HG03565 (cell line): ENCODE measurements at regions not wholly inside any gene's neighbourhood (a gene's known extent, or its start where the extent isn't known, plus 50 kb on each side); places are given as distances from the start of the nearest gene placed in this dataset.

ENCODE experiments used
- ATAC-seq: cut with Tn5 transposase; IDR thresholded peaks from one replicate; pipeline ENCODE4 v1.9.1; 2021; ENCODE audit warnings: mild to moderate bottlenecking, moderate library complexity; ENCODE audit not compliant: unreplicated experiment

DNA sequence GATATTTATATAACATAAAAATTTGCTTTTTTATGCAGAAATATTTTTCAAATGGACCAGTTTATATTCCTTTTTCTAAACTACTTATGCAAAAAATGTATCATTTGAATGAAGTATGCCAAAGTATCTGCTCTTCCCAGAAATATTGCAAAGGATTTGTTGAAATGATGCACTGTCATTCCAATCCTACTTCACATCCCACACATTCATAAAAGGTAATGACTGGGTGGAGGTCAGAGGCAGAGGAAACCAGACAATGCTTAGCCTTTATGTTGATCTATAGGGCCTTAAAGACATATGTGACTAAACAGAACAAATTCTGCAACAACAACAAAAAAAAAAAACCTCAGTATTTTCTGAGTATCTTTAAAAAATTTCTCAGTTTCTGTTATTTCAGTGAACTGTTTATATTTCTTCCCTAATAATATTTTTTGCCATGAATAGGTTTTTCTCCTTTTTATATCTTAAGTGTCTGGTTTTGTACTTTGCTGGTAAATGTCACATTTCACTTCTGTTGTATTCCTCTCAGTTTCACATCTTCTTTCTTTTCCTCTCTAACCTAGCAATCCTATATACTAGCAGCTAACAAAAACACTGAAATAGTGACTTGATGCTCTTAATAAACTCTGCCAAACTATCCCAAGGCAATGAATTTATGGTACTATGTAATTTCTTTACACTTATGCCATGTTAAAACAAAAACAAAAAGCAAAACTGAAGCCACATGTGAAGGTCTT, 374.1 kb downstream of the BCKDHB start:
- ATAC-seq: peak; percentile 58

DNA sequence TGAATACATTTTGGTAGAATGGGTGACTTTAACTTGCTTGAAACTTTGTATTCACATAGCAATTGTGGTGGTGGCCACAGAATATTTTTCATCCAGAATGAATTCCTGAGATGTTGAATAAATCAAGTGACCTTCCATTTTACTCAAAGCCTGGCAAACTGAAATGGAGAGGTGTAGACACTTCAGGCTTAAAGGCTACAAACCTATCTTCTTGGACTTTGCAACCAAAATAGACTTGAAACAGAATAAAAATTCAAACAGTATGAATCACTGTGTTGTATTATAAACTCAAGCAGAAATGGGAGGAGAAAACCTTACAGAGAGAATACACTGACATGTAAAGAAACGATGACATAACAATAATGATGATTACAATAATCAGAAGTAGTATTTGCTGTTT, 371.6 kb downstream of the BCKDHB start:
- no peak for ATAC-seq

DNA sequence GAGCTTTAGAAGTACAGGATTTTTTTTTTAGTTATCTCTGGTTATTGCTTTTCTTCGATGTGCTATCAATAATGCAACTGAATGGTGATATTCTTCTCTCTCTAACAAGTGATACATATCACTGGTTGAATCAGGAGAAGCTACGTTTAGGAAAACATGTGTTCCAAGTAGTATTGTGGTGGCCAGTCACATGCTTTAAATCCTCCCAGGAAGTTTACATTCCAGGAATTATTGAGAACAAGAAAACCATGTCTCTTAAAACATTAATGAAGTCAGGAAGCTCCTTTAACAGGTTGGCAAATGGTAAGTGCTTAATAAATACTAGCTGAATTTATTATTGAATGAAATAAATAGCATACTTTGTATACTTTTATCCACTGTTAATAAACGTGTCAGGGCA, 371.1 kb downstream of the BCKDHB start:
- ATAC-seq: no peak

DNA sequence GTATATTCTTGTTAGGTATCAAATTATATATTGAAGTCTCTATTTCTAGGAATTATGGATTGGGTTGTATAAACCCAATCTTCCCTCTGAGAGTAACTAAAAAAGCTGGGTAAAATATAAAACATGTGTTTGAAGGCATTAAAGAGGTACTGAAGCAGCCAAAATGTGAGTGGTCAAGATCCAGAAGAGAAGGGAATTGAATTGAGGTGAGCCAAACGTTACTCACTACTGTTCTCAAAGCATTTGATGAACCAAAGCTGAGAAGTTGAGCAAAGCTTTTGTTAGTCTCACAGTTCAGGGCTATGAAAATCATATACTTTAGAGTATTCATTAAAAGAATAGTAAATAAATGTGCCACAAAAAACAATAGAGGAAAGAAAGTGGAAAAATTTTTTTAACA, 365.8 kb downstream of the BCKDHB start:
- ATAC-seq: no peak

DNA sequence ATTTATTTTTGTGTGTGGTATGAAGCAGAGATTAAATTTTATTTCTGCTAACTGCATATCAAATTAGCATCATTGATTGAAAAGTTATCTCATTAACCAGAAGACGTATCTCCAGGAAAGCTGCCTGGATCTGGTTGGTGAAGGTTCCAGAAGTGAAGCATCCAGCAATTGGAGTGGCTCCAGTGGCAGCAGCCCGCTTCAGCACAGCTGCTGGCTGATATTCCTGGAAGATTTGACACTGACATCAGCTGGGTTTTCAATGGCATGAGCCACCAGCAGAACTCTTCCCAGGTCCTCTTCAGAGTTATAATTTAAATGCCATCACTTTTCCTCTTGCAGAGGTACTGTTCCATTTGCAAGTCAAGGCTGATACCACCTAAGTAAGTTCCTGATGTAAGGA, 363.5 kb downstream of the BCKDHB start:
- ATAC-seq: no peak

GRCh38 chr6:80468398-80468797, 361.9 kb downstream of the BCKDHB start:
- no peak for ATAC-seq

DNA sequence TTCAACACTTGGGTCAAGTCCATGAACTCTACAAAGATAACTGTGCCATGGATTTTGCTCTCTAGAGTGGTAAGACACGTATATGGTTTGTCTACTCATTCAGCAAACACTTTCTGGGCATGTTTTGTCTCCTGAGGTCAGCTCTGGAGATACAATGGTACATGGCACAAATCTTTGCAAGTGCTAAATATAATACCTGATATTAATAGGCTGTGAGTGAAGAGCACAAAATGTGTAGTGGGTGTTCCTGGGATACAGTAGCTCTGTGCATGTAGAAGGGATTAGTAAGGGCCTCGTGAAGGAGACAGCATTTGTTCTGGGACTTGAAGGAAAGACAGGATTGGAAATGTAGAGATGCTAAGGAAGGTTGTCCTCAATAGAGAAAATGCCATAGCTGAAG, 360.9 kb downstream of the BCKDHB start:
- ATAC-seq: no peak

- no peak for ATAC-seq
Observed at GRCh38 chr6:80466981-80467380, 360.5 kb downstream of the BCKDHB start.

GRCh38 chr6:80465513-80465912, 359.0 kb downstream of the BCKDHB start:
- ATAC-seq: no peak

- ATAC-seq: no peak
Observed at GRCh38 chr6:80464901-80465300, 358.4 kb downstream of the BCKDHB start.

DNA sequence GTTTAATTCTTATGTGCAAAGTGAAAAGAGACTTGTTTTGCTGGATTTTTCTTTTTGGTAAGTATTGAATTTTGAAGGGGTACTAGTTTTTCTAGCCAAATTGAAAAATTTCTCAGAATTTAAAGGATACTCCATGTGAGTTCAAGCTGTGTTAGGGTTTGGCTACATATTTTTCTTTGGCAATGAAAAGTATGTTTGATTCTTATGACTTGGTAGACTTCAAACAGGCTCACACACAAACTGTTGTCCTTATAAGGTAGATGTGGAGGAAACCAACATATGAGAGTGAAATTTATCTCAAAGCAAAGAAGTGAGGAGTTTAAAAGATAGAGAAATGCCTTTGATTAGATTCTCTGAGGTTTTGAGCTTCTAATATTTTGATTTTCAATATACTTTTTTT, 356.7 kb downstream of the BCKDHB start:
- ATAC-seq: no peak

DNA sequence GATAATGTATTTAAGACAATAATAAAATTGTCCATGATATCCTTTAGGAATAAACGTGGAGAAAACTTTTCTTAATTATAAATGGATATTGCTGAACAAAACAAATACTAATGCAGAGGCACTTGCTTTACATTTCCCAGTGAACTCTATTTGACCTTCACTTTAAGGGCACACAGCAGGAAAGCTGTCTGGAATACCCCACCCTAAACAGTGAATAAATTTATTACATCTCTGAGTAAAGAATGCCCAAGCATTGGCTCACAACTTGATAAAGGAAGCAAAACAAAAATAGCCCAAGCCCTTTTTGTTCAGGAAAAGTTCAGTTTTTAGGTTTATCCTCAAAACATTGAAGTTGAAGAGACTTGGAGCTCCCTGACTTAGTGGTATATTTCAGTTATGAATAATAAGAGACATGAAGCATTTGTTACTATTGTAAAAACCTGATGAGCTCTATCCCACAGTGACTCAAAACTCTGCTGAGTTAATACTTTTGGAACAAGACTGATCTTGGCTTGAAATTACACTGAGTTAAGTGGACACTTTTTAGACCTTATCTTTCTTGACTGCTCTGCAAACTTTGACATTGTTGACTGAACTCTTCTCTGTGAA, 353.9 kb downstream of the BCKDHB start:
- no peak for ATAC-seq

DNA sequence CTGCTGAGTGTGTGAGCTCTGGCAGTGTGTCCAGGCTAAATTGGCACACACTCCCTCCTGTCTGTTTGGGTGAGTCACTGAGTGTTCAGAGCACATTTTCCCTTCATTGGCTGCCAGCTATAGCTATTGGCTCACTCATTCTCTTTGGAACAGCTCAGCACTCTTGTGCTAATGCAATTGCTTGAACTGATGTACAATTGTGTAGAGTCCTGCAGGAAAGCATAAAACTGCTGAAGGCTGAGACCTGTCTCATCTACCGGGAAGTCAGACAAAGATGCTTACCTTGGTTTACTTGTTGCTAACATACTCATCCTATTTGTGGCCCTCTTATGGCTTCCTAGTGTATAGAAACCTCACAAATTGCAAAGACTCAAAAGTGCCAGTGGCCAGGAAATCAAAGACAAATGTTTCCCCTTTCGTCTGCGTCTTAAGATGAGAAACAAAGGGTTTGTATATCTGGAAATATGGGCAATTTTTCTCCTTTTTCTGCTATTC, 351.0 kb downstream of the BCKDHB start:
- no peak for ATAC-seq

GRCh38 chr6:80456724-80457438, 350.4 kb downstream of the BCKDHB start:
- no peak for ATAC-seq

DNA sequence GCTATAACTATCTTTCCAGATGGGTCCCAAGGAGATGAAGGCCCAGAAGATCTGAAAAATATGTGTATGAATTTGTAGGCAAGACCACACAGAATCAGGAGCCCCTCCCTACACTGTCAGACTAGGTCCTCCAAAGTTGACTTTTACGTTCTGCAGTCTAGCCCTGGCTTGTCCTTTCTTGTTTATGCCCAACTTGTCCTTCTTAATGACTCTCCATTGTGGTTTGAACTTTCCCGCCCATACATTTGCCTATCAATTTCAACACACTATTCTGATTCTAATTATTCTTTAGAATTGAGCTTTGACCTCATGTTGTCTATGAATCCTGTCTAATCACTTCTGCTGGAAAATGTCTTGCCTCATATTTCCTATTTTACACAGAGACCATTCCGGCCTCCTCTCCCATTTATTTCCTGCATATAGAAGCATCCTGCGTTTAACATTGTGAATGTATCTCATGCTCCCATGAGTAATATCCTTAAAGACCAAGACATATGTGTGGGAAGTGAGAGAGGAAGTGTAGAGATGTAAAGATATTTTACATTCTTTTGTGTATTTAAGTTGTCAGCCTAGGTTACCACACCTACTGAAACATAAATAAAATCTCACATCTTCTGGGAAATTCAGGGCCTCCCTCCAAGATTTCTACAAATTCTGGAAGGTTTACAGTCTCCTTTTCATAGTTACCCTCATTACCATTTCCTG, 348.3 kb downstream of the BCKDHB start:
- no peak for ATAC-seq

DNA sequence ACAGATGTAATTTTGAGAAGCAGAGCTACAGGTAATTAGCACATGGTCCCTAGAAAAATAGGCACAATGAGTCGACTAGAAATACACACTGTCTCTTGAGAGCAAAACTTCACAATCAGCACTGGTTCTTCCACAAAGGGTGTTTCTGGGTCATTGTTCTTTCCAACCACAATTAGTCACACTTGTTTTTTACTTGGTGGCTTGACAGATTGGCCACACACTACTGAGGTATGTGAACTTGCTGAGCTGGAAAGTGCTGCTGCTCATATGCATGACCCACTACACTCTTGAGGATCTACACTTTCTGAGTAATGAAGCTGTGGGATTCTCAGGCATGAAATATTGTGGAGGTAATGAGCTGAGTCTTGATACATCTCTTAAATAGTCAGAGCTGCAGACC, 347.7 kb downstream of the BCKDHB start:
- peak; percentile 78 for ATAC-seq

- no peak for ATAC-seq
Observed at GRCh38 chr6:80449726-80450125, 343.3 kb downstream of the BCKDHB start.

- ATAC-seq: no peak
Observed at GRCh38 chr6:80446454-80447045, 340.1 kb downstream of the BCKDHB start.

DNA sequence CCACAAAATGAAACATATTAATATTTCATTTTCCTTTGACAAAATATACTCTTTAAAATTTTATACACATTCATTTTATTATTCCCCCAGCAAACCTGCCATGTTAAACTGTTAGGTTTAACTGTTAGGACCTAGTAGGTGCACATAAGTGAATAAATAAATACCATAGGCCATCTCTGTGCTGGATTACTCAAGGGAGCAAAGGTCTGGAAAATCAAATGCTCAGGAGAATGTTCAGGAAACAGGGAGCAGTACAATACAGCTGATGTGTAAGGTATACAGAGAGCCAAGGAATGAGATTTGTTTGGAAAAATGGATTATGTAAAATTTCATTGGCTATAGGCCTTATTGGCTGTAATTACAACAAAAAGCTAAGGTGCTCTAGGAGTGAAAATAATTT, 339.3 kb downstream of the BCKDHB start:
- no peak for ATAC-seq

DNA sequence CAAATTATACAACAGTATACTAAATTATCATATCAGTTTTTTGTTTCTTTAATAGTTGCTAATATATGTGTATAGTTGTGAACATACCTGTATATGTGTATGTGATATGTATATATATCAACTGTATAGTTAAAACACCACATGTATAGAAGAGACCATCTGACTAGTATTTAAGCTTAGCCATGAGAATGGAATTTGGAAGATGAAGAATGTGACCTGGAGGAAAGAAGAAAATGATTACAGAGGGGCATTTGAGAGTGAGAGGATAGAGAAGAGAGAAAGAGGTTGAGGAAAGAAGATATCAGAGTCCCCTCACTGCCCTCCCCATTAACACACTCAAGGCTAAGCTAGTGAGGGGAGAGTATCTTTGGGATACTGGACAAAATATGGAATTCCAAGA, 335.9 kb downstream of the BCKDHB start:
- ATAC-seq: no peak

- ATAC-seq: no peak
Observed at GRCh38 chr6:80441131-80441530, 334.7 kb downstream of the BCKDHB start.
